WTC11 (cell line): ENCODE measurements at regions not wholly inside any gene's neighbourhood (a gene's known extent, or its start where the extent isn't known, plus 50 kb on each side); places are given as distances from the start of the nearest gene placed in this dataset.

ENCODE experiments used
- CTCF ChIP-seq: fragments of 200-600 bp; IDR thresholded peaks from 2 replicates; pipeline ENCODE4 v1.8.0; 2022; ENCODE audit warnings: antibody characterized with exemption
- IRF1 ChIP-seq: sonication (generic); formaldehyde crosslinking; IDR thresholded peaks from 2 replicates; pipeline ENCODE4 v1.8.0; 2023; ENCODE audit warnings: missing genetic modification reagents

GRCh38 chr4:30838331-30838730 lies 118.2 kb downstream of the PCDH7 start:
- TF ChIP-seq IRF1 (CRISPR knock-in tag), result no peak
- TF ChIP-seq CTCF, result no peak
